ENCODE measurements at regions not wholly inside any gene's neighbourhood (a gene's known extent, or its start where the extent isn't known, plus 50 kb on each side); places are given as distances from the start of the nearest gene placed in this dataset.

DNA sequence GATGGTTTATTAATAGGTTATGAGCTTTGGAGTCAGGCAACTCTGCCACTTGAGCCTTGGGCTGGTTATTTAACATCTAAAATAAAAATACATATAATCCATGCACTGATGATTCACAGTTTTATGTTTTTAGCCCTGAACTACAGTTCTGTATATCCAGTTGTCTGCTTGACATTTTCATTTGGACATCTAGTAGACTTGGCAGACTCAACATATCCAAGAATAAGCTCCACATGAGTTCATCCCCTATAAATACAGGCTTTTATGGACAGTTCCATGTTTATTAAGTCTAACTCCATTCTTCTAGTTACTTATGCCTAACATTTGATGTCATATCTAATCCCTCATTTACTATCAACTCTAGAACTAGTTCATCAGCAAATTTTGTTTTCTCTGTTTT is 174.2 kb downstream of the KIF2B start:
- Histone ChIP-seq H3K9me3 (ENCODE audit: control insufficient read depth, low read depth, low read length) (no peaks in the 10 kb centered on the region), H3K27me3 (ENCODE audit: control insufficient read depth, insufficient read depth, low read length) (no peaks in the 10 kb centered on the region), H3K27ac (ENCODE audit: low read length) (no peak overlapping the region), H3K36me3 (ENCODE audit: control insufficient read depth, insufficient read depth, low read length) (no peaks in the 10 kb centered on the region), H3K4me1 (ENCODE audit: control insufficient read depth, insufficient read depth, low read length) (no peaks in the 10 kb centered on the region), H3K4me3 (ENCODE audit: low read length) (no peak overlapping the region)
- no peak for DNase-seq

DNA sequence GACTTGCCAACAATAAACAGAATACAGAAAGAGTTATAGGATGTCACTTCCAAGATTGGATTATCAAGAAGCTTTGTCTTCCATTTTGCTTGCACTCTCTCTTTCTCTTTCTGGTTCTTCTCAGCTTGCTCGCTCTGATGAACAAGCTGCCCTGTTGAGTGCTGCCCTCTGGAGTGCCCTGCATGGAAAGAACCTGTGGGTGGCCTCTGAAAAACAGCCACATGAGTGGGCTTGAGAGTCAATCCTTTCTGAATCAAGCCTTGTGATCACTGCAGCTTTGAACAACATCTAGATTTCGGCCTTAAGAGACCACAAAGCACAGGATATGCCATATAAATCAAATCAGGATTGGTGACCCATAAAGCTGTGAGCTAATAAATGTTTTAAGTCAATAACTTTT is 185.1 kb downstream of the KIF2B start:
- no CpG with 5 or more reads among the region's 2 CpGs for WGBS (ENCODE audit: insufficient coverage, low lambda C conversion rate)
- Histone ChIP-seq H3K36me3 (ENCODE audit: control insufficient read depth, insufficient read depth, low read length) (no peaks in the 10 kb centered on the region), H3K9me3 (ENCODE audit: control insufficient read depth, low read depth, low read length) (no peaks in the 10 kb centered on the region), H3K27ac (ENCODE audit: low read length) (no peak overlapping the region), H3K4me1 (ENCODE audit: control insufficient read depth, insufficient read depth, low read length) (no peaks in the 10 kb centered on the region), H3K27me3 (ENCODE audit: control insufficient read depth, insufficient read depth, low read length) (no peaks in the 10 kb centered on the region), H3K4me3 (ENCODE audit: low read length) (no peak overlapping the region)
- no peak for DNase-seq

DNA sequence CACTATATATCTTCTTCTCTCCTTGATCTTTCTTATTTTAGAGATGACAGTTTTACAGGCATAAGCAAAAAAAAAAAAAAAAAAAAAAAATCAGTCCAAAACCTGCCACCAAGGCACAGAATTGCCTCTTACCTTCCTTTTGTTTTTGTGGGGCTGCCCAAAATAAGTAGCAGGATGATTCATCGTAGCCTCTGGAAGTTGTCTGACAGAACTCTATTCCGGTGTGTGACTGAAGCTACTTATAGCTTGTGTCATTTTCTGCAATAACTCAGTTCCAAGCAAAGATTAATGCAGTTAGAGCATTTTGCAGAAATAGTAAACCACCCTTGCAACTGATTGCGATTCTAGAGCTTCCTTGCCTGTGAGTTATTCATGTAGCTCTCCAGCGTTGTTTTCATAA is 186.8 kb downstream of the KIF2B start:
- no peaks in the 10 kb centered on the region for H3K27me3 ChIP-seq (ENCODE audit: control insufficient read depth, insufficient read depth, low read length)
- H3K4me3 ChIP-seq (ENCODE audit: low read length) = no peak overlapping the region
- H3K36me3 ChIP-seq (ENCODE audit: control insufficient read depth, insufficient read depth, low read length) = no peaks in the 10 kb centered on the region
- no peak for DNase-seq
- H3K4me1 ChIP-seq (ENCODE audit: control insufficient read depth, insufficient read depth, low read length) = no peaks in the 10 kb centered on the region
- H3K27ac ChIP-seq (ENCODE audit: low read length) = no peak overlapping the region
- WGBS (ENCODE audit: insufficient coverage, low lambda C conversion rate) = no CpG with 5 or more reads among the region's 4 CpGs
- no peaks in the 10 kb centered on the region for H3K9me3 ChIP-seq (ENCODE audit: control insufficient read depth, low read depth, low read length)

DNA sequence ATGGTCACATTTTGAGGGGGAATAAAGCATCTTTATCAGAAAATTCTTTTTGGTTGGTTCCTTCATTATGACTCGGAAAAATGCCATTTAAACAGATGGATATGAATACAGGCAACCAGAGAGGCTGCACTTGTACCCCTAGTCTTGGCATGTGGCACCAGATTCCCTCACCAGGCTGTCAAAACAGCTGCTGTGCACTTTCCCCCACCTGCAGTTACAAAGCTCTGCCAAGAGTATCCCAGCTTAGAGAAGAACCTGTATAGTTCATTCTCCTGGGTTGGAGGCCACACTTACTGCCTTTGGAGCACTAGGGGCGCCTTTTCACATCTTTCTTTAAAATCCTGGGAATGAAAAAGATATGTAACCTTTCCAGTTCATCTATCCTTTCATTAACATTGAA is 190.3 kb downstream of the KIF2B start:
- Histone ChIP-seq H3K9me3 (ENCODE audit: control insufficient read depth, low read depth, low read length) (no peaks in the 10 kb centered on the region), H3K4me3 (ENCODE audit: low read length) (no peak overlapping the region), H3K36me3 (ENCODE audit: control insufficient read depth, insufficient read depth, low read length) (no peaks in the 10 kb centered on the region), H3K27ac (ENCODE audit: low read length) (no peak overlapping the region), H3K4me1 (ENCODE audit: control insufficient read depth, insufficient read depth, low read length) (no peaks in the 10 kb centered on the region), H3K27me3 (ENCODE audit: control insufficient read depth, insufficient read depth, low read length) (no peaks in the 10 kb centered on the region)
- DNase-seq = no peak
- no CpG with 5 or more reads among the region's 2 CpGs for WGBS (ENCODE audit: insufficient coverage, low lambda C conversion rate)

DNA sequence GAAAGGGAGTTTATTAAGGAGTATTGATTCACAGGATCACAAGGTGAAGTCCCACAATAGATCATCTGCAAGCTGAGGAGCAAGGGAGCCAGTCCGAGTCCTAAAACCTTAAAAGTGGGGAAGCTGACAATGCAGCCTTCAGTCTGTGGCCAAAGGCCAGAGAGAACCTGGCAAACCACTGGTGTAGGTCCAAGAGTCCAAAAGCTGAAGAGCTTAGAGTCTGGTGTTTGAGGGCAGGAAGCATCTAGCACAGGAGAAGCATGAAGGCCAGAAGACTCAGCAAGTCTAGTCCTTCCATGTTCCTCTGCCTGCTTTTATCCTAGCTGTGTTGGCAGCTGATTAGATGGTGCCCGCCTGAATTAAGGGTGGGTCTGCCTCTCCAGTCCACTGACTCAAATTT is 193.0 kb downstream of the KIF2B start:
- Histone ChIP-seq H3K4me1 (ENCODE audit: control insufficient read depth, insufficient read depth, low read length) (no peaks in the 10 kb centered on the region), H3K36me3 (ENCODE audit: control insufficient read depth, insufficient read depth, low read length) (no peaks in the 10 kb centered on the region), H3K27me3 (ENCODE audit: control insufficient read depth, insufficient read depth, low read length) (no peaks in the 10 kb centered on the region), H3K4me3 (ENCODE audit: low read length) (no peak overlapping the region), H3K27ac (ENCODE audit: low read length) (no peak overlapping the region), H3K9me3 (ENCODE audit: control insufficient read depth, low read depth, low read length) (no peaks in the 10 kb centered on the region)
- no CpG with 5 or more reads among the region's 2 CpGs for WGBS (ENCODE audit: insufficient coverage, low lambda C conversion rate)
- no peak for DNase-seq

DNA sequence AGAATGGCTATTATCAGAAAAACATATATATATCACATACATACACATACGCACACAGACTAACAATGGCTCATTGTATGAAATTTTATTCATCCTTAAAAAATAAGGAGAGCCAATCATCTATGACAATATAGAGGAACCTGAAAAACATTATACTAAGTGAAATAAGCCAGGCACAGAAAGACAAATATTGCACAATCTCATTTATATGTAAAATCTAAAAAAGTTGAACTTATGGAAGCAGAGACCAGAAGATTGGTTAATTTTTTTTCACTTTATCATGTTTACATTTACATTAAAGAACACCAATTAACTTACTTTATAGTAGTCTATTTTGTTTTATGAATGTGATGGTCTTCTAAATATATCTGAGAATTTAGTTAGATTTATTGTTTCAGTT is 198.7 kb downstream of the KIF2B start:
- no peaks in the 10 kb centered on the region for H3K27me3 ChIP-seq (ENCODE audit: control insufficient read depth, insufficient read depth, low read length)
- 100% methylated on average over 1 of the region's 1 CpG for WGBS (ENCODE audit: insufficient coverage, low lambda C conversion rate)
- DNase-seq = no peak
- no peak overlapping the region for H3K4me3 ChIP-seq (ENCODE audit: low read length)
- no peaks in the 10 kb centered on the region for H3K9me3 ChIP-seq (ENCODE audit: control insufficient read depth, low read depth, low read length)
- no peaks in the 10 kb centered on the region for H3K36me3 ChIP-seq (ENCODE audit: control insufficient read depth, insufficient read depth, low read length)
- H3K27ac ChIP-seq (ENCODE audit: low read length) = no peak overlapping the region
- no peaks in the 10 kb centered on the region for H3K4me1 ChIP-seq (ENCODE audit: control insufficient read depth, insufficient read depth, low read length)

DNA sequence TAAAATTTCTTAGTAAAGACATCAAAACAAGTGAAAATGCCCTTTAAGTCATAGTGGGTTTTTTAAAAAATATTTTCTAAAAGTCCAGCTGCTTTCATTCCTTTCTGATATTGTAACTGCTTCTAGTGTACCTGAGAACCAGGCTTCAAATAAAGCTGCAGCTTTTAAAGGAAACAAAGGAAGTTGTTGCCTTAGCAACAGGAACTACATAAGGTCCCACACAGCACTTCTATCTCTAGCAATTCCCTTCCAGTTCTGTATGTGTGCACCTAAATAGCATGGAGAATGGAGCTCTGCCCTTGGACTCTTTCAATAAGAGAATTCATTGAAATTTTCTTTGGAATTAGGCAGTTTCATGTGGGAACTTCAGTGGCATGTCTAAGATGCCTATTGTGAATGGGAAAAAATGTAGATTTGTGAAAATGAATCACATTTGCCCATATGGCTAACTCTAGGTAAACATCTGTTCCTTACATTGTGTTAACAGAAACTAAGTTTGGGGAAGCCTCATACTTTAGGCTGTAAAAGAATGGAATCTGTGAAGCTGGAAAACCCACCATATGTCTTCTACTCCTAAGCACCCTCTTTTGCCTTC is 206.4 kb downstream of the KIF2B start:
- no peak for DNase-seq
- Histone ChIP-seq H3K4me3 (ENCODE audit: low read length) (no peak overlapping the region), H3K27me3 (ENCODE audit: control insufficient read depth, insufficient read depth, low read length) (no peaks in the 10 kb centered on the region), H3K4me1 (ENCODE audit: control insufficient read depth, insufficient read depth, low read length) (no peaks in the 10 kb centered on the region), H3K27ac (ENCODE audit: low read length) (no peak overlapping the region), H3K9me3 (ENCODE audit: control insufficient read depth, low read depth, low read length) (no peaks in the 10 kb centered on the region), H3K36me3 (ENCODE audit: control insufficient read depth, insufficient read depth, low read length) (no peaks in the 10 kb centered on the region)

DNA sequence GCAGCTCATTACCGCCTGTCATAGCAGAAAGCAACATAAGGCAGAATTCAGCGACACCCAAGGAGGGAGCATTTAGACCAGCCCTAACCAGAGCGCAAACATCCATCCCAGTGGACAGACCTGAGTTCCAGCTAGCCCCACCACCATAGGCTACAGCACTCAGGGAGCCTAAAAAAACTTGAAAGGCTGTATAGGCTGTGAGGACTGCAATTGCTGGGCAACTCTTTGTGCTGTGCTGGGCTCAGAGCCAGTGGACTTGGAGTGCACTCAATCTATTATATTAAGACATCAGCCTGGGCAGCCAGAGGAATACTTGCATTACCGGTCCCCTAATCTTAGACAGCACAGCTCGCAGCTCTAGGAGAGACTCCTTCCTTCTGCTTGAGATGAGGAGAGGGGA is 207.3 kb downstream of the KIF2B start:
- Histone ChIP-seq H3K4me3 (ENCODE audit: low read length) (no peak overlapping the region), H3K4me1 (ENCODE audit: control insufficient read depth, insufficient read depth, low read length) (no peaks in the 10 kb centered on the region), H3K36me3 (ENCODE audit: control insufficient read depth, insufficient read depth, low read length) (no peaks in the 10 kb centered on the region), H3K9me3 (ENCODE audit: control insufficient read depth, low read depth, low read length) (no peaks in the 10 kb centered on the region), H3K27ac (ENCODE audit: low read length) (no peak overlapping the region), H3K27me3 (ENCODE audit: control insufficient read depth, insufficient read depth, low read length) (no peaks in the 10 kb centered on the region)
- no CpG with 5 or more reads among the region's 5 CpGs for WGBS (ENCODE audit: insufficient coverage, low lambda C conversion rate)
- DNase-seq = no peak

DNA sequence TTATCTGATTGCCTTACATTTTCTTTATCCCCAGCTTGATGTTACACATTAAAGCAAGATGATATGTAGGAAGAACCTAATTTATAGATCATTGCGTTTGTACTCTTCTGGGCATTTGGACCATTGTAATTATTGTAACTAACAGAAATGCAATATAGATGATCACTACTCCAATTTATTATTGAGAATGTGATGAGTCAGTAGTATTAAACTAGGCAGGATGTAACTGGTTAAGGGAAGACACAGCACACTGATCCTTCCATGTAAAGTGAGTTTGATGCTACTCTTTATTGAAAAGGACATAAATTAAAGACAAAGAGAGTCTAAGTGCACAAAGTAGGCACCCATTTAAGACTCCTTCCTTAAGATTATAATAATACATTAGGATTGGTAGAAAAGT is 223.8 kb downstream of the KIF2B start:
- no peaks in the 10 kb centered on the region for H3K4me1 ChIP-seq (ENCODE audit: control insufficient read depth, insufficient read depth, low read length)
- no peak overlapping the region for H3K4me3 ChIP-seq (ENCODE audit: low read length)
- WGBS (ENCODE audit: insufficient coverage, low lambda C conversion rate) = no CpG with 5 or more reads among the region's 1 CpG
- H3K27me3 ChIP-seq (ENCODE audit: control insufficient read depth, insufficient read depth, low read length) = no peaks in the 10 kb centered on the region
- no peaks in the 10 kb centered on the region for H3K36me3 ChIP-seq (ENCODE audit: control insufficient read depth, insufficient read depth, low read length)
- H3K27ac ChIP-seq (ENCODE audit: low read length) = no peak overlapping the region
- DNase-seq = no peak
- peaks cover 3% of the 10 kb centered on the region for H3K9me3 ChIP-seq (ENCODE audit: control insufficient read depth, low read depth, low read length)

DNA sequence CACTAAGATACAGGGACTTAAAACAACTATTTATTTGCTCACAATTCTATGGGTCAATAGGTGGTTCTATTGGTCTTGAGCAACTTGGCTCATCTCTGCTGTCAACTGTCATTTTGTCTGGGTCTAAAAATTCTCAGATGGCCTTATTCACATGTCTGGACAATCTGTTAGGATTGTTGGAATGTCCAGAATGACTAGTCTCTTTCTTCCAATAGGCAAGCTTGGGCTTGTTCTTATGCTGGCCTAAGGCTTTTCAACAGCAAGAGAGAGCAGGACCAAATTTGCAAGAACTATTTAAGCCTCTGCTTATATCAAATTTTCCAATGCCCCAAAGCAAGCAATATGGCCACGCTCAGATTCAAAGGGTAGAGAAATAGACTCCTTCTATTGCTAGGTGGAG is 240.9 kb downstream of the KIF2B start:
- no peak for DNase-seq
- Histone ChIP-seq H3K9me3 (ENCODE audit: control insufficient read depth, low read depth, low read length) (no peaks in the 10 kb centered on the region), H3K36me3 (ENCODE audit: control insufficient read depth, insufficient read depth, low read length) (no peaks in the 10 kb centered on the region), H3K27me3 (ENCODE audit: control insufficient read depth, insufficient read depth, low read length) (no peaks in the 10 kb centered on the region), H3K4me1 (ENCODE audit: control insufficient read depth, insufficient read depth, low read length) (no peaks in the 10 kb centered on the region), H3K27ac (ENCODE audit: low read length) (no peak overlapping the region), H3K4me3 (ENCODE audit: low read length) (no peak overlapping the region)
- no CpG with 5 or more reads among the region's 1 CpG for WGBS (ENCODE audit: insufficient coverage, low lambda C conversion rate)

DNA sequence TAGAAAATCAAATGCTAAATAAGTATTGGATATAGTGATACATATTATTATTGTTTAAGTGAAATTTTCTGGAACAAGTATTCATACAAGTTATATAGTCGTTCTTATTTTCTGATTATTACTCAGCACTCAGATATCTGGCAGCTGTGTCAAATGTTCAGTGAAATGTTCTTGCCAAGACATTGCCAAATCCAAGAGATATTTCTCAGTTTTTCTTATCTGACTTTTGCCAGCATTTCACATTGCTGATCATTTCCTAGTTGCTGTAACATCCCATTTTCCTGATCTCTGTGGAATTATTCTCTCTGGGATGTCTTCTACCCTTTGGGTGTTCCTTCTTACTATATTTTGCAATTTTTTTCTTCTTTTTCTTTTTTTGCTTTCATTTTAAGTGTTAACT is 262.3 kb downstream of the KIF2B start:
- H3K27ac ChIP-seq (ENCODE audit: low read length) = no peak overlapping the region
- no peaks in the 10 kb centered on the region for H3K27me3 ChIP-seq (ENCODE audit: control insufficient read depth, insufficient read depth, low read length)
- H3K4me3 ChIP-seq (ENCODE audit: low read length) = no peak overlapping the region
- WGBS (ENCODE audit: insufficient coverage, low lambda C conversion rate) = no CpG with 5 or more reads among the region's 1 CpG
- no peaks in the 10 kb centered on the region for H3K36me3 ChIP-seq (ENCODE audit: control insufficient read depth, insufficient read depth, low read length)
- DNase-seq = no peak
- H3K9me3 ChIP-seq (ENCODE audit: control insufficient read depth, low read depth, low read length) = no peaks in the 10 kb centered on the region
- no peaks in the 10 kb centered on the region for H3K4me1 ChIP-seq (ENCODE audit: control insufficient read depth, insufficient read depth, low read length)
